Liver (tissue), 8 donors: ENCODE measurements at regions not wholly inside any gene's neighbourhood (a gene's known extent, or its start where the extent isn't known, plus 50 kb on each side); places are given as distances from the start of the nearest gene placed in this dataset.

Source experiments
- DNase-seq: peaks from one replicate; pipeline ENCODE4 v3.0.0-alpha.2; 2017; ENCODE audit warnings: low spot score
- H3K27ac ChIP-seq, 2 donors: one replicate each; pipeline ENCODE4 v1.7.0; 2013; ENCODE audit warnings: inconsistent platforms in 2 of 2, low read length in 2 of 2, control low read depth in 1 of 2, low read depth in 1 of 2, mild to moderate bottlenecking in 1 of 2
- H3K27me3 ChIP-seq, 4 donors: one replicate each; pipeline versions ENCODE4 v1.6.1 to v1.7.0; 2013; ENCODE audit warnings: low read length in 3 of 4, inconsistent platforms in 1 of 4, mild to moderate bottlenecking in 1 of 4, moderate library complexity in 1 of 4; ENCODE audit not compliant: control insufficient read depth in 4 of 4, insufficient read depth in 4 of 4
- H3K36me3 ChIP-seq, 4 donors: one replicate each; pipeline versions ENCODE4 v1.6.1 to v1.7.0; 2013; ENCODE audit warnings: low read length in 3 of 4, mild to moderate bottlenecking in 3 of 4, low read depth in 1 of 4, moderate library complexity in 1 of 4; ENCODE audit not compliant: control insufficient read depth in 4 of 4, insufficient read depth in 3 of 4
- H3K4me1 ChIP-seq, 4 donors: one replicate each; pipeline versions ENCODE4 v1.6.1 to v1.7.0; 2013; ENCODE audit warnings: low read length in 3 of 4, mild to moderate bottlenecking in 3 of 4, moderate library complexity in 1 of 4; ENCODE audit not compliant: control insufficient read depth in 4 of 4, insufficient read depth in 4 of 4
- H3K4me3 ChIP-seq, 3 donors: one replicate each; pipeline versions ENCODE4 v1.6.1 to v1.7.0; 2013; ENCODE audit warnings: low read length in 3 of 3, control low read depth in 1 of 3, low read depth in 1 of 3, mild to moderate bottlenecking in 1 of 3
- H3K9ac ChIP-seq, 2 donors: one replicate each; pipeline ENCODE4 v1.7.0; 2013; ENCODE audit warnings: low read length in 2 of 2, mild to moderate bottlenecking in 2 of 2, moderate library complexity in 2 of 2, control low read depth in 1 of 2, low read depth in 1 of 2
- H3K9me3 ChIP-seq, 4 donors: one replicate each; pipeline versions ENCODE4 v1.6.1 to v1.7.0; 2013; ENCODE audit warnings: low read length in 3 of 4; ENCODE audit not compliant: control insufficient read depth in 4 of 4
- ATF3 ChIP-seq: IDR thresholded peaks from 2 replicates; pipeline ENCODE4 v1.6.1; 2016; ENCODE audit warnings: antibody characterized with exemption
- EGR1 ChIP-seq, 2 donors: IDR thresholded peaks; 2 replicates each; pipeline ENCODE4 v1.6.1; 2016 to 2018; ENCODE audit warnings: antibody characterized with exemption in 2 of 2, low read depth in 2 of 2
- FOXA1 ChIP-seq: IDR thresholded peaks from 2 replicates; pipeline ENCODE4 v1.6.1; 2016; ENCODE audit warnings: antibody characterized with exemption
- FOXA2 ChIP-seq: IDR thresholded peaks from 2 replicates; pipeline ENCODE4 v1.6.1; 2016; ENCODE audit warnings: antibody characterized with exemption
- GABPA ChIP-seq, 2 donors: IDR thresholded peaks in 1 of 2; conservative IDR thresholded peaks in 1 of 2; 2 replicates each; pipeline ENCODE4 v1.6.1; 2016; ENCODE audit warnings: antibody characterized with exemption in 2 of 2, mild to moderate bottlenecking in 1 of 2, moderate library complexity in 1 of 2
- HNF4A ChIP-seq, 2 donors: conservative IDR thresholded peaks; 2 replicates each; pipeline ENCODE4 v1.6.1; 2016; ENCODE audit warnings: antibody characterized with exemption in 2 of 2, mild to moderate bottlenecking in 2 of 2
- HNF4G ChIP-seq: IDR thresholded peaks from 2 replicates; pipeline ENCODE4 v1.6.1; 2016; ENCODE audit warnings: antibody characterized with exemption
- JUND ChIP-seq, 2 donors: IDR thresholded peaks; 2 replicates each; pipeline ENCODE4 v1.6.1; 2016; ENCODE audit warnings: antibody characterized with exemption in 2 of 2
- NR2F2 ChIP-seq: IDR thresholded peaks from 2 replicates; pipeline ENCODE4 v1.6.1; 2016; ENCODE audit warnings: antibody characterized with exemption
- RAD21 ChIP-seq, 2 donors: IDR thresholded peaks; 2 replicates each; pipeline ENCODE4 v1.6.1; 2016; ENCODE audit warnings: antibody characterized with exemption in 2 of 2, mild to moderate bottlenecking in 2 of 2
- RXRA ChIP-seq, 2 donors: IDR thresholded peaks; 2 replicates each; pipeline ENCODE4 v1.6.1; 2017 to 2018; ENCODE audit warnings: antibody characterized with exemption in 2 of 2, mild to moderate bottlenecking in 1 of 2
- SP1 ChIP-seq: IDR thresholded peaks from 2 replicates; pipeline ENCODE4 v1.6.1; 2018; ENCODE audit warnings: antibody characterized with exemption, mild to moderate bottlenecking
- TAF1 ChIP-seq: conservative IDR thresholded peaks from 2 replicates; pipeline ENCODE4 v1.6.1; 2016; ENCODE audit warnings: antibody characterized with exemption, mild to moderate bottlenecking
- YY1 ChIP-seq: IDR thresholded peaks from 2 replicates; pipeline ENCODE4 v1.6.1; 2016; ENCODE audit warnings: antibody characterized with exemption, mild to moderate bottlenecking
- WGBS: extraction: QIAGEN DNeasy Blood & Tissue Kit; methylation state at CpG from one replicate; pipeline ENCODE4 v1.1.7; 2013; 5-methylcytosine and 5-hydroxymethylcytosine counted together
- TF ChIP-seq, protein P1 (sequence below): IDR thresholded peaks from 2 replicates; pipeline ENCODE4 v1.6.1; 2016; ENCODE audit warnings: antibody characterized with exemption, mild to moderate bottlenecking
- TF ChIP-seq, protein P2 (sequence below): fragments of 150-350 bp; IDR thresholded peaks from 2 replicates; pipeline ENCODE4 v1.5.1; 2017; ENCODE audit warnings: improper control_type of control experiment, low read depth, low read length; ENCODE audit not compliant: missing input control
- TF ChIP-seq, protein P3 (sequence below): IDR thresholded peaks from 2 replicates; pipeline ENCODE4 v1.6.1; 2016; ENCODE audit warnings: antibody characterized with exemption
- TF ChIP-seq, protein P4 (sequence below): IDR thresholded peaks from 2 replicates; pipeline ENCODE4 v1.6.1; 2016; ENCODE audit warnings: antibody characterized with exemption
- donor health status: healthy.
- donor health status: healthy.
- donor health status: healthy.
- donor health status: healthy.
- donor health status: healthy.

DNA sequence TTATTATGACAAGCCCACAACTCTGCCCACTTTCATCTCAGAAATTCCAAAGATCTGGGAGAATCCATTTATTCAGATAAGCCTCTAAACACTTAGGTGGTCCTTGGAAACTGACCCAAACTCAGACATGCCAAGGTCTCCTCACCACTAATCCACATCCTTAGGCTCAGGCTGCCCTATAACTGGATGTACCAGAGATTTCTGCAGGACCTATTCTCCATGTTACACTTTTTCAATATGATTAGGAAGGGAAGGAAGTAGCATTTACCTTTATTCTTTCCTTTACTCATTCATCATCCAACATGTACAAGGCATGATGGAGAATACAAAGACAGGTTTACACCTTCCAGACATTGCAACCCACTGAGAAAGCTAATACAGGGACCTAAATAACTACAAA, 145.9 kb upstream of the BMP4 start:
- Histone ChIP-seq H3K9me3 (no peaks in the 10 kb centered on the region), H3K36me3 (no peaks in the 10 kb centered on the region), H3K4me3 (no peak overlapping the region), H3K4me1 (no peaks in the 10 kb centered on the region), H3K9ac (no peak overlapping the region), H3K27me3 (peaks cover 0 to 2% (median 0%) of the 10 kb centered on the region in 4 donors), H3K27ac (no peak overlapping the region)
- DNase-seq: no peak
- TF ChIP-seq, protein P1, sequence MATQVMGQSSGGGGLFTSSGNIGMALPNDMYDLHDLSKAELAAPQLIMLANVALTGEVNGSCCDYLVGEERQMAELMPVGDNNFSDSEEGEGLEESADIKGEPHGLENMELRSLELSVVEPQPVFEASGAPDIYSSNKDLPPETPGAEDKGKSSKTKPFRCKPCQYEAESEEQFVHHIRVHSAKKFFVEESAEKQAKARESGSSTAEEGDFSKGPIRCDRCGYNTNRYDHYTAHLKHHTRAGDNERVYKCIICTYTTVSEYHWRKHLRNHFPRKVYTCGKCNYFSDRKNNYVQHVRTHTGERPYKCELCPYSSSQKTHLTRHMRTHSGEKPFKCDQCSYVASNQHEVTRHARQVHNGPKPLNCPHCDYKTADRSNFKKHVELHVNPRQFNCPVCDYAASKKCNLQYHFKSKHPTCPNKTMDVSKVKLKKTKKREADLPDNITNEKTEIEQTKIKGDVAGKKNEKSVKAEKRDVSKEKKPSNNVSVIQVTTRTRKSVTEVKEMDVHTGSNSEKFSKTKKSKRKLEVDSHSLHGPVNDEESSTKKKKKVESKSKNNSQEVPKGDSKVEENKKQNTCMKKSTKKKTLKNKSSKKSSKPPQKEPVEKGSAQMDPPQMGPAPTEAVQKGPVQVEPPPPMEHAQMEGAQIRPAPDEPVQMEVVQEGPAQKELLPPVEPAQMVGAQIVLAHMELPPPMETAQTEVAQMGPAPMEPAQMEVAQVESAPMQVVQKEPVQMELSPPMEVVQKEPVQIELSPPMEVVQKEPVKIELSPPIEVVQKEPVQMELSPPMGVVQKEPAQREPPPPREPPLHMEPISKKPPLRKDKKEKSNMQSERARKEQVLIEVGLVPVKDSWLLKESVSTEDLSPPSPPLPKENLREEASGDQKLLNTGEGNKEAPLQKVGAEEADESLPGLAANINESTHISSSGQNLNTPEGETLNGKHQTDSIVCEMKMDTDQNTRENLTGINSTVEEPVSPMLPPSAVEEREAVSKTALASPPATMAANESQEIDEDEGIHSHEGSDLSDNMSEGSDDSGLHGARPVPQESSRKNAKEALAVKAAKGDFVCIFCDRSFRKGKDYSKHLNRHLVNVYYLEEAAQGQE: no peak
- TF ChIP-seq EGR1 (IDR thresholded peaks at IDR 0.05; ENCODE audit: low read depth in 2 of 2): no peak
- no peak for TF ChIP-seq ATF3
- no peak for TF ChIP-seq RXRA (IDR thresholded peaks at IDR 0.05)
- TF ChIP-seq, protein P2, sequence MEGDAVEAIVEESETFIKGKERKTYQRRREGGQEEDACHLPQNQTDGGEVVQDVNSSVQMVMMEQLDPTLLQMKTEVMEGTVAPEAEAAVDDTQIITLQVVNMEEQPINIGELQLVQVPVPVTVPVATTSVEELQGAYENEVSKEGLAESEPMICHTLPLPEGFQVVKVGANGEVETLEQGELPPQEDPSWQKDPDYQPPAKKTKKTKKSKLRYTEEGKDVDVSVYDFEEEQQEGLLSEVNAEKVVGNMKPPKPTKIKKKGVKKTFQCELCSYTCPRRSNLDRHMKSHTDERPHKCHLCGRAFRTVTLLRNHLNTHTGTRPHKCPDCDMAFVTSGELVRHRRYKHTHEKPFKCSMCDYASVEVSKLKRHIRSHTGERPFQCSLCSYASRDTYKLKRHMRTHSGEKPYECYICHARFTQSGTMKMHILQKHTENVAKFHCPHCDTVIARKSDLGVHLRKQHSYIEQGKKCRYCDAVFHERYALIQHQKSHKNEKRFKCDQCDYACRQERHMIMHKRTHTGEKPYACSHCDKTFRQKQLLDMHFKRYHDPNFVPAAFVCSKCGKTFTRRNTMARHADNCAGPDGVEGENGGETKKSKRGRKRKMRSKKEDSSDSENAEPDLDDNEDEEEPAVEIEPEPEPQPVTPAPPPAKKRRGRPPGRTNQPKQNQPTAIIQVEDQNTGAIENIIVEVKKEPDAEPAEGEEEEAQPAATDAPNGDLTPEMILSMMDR: no peak
- TF ChIP-seq SP1: no peak
- TF ChIP-seq HNF4G: no peak
- no peak for TF ChIP-seq YY1
- TF ChIP-seq FOXA1: no peak
- no peak for TF ChIP-seq NR2F2
- TF ChIP-seq GABPA (IDR thresholded peaks at IDR 0.05 in 1 of 2, conservative IDR thresholded peaks at IDR 0.05 in 1 of 2): no peak
- no peak for TF ChIP-seq RAD21 (IDR thresholded peaks at IDR 0.05)
- TF ChIP-seq, protein P3, sequence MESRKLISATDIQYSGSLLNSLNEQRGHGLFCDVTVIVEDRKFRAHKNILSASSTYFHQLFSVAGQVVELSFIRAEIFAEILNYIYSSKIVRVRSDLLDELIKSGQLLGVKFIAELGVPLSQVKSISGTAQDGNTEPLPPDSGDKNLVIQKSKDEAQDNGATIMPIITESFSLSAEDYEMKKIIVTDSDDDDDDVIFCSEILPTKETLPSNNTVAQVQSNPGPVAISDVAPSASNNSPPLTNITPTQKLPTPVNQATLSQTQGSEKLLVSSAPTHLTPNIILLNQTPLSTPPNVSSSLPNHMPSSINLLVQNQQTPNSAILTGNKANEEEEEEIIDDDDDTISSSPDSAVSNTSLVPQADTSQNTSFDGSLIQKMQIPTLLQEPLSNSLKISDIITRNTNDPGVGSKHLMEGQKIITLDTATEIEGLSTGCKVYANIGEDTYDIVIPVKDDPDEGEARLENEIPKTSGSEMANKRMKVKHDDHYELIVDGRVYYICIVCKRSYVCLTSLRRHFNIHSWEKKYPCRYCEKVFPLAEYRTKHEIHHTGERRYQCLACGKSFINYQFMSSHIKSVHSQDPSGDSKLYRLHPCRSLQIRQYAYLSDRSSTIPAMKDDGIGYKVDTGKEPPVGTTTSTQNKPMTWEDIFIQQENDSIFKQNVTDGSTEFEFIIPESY: no peak
- TF ChIP-seq HNF4A (conservative IDR thresholded peaks at IDR 0.05): no peak
- TF ChIP-seq JUND (IDR thresholded peaks at IDR 0.05): no peak

DNA sequence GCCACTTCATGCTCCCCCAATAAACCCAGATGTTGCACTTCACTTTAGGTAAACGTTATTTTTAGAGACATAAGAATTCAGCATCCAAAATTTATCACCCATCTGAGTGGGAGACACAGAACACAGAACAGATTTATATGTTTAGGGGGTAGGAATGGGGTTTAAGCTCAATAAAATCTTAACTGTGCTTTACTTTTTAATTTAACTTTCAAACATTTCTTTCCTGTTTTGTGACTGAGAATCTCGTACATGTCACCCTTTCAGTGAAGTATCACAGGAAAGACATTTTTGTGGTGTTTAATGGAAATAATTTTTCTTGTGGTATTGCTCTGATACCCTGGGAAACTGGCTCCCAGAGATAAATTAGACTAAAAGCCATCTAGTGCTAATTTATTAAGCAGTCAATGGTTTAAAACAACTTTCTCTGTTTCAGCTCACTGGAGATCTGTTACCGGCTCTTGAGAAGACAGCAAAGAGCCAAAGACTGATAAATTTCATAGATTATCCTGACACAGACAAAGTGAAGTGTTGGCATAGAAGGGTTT, 148.0 kb upstream of the BMP4 start:
- Histone ChIP-seq H3K9ac (no peak overlapping the region), H3K27me3 (peaks cover 0 to 2% (median 0%) of the 10 kb centered on the region in 4 donors), H3K36me3 (no peaks in the 10 kb centered on the region), H3K27ac (no peak overlapping the region), H3K4me1 (no peaks in the 10 kb centered on the region), H3K9me3 (no peaks in the 10 kb centered on the region), H3K4me3 (no peak overlapping the region)
- WGBS: 77% methylated on average over 3 of the region's 3 CpGs
- DNase-seq: no peak
- no peak for TF ChIP-seq SP1
- no peak for TF ChIP-seq YY1
- TF ChIP-seq JUND (IDR thresholded peaks at IDR 0.05): no peak
- no peak for TF ChIP-seq FOXA2
- no peak for TF ChIP-seq ATF3
- TF ChIP-seq GABPA (IDR thresholded peaks at IDR 0.05 in 1 of 2, conservative IDR thresholded peaks at IDR 0.05 in 1 of 2): no peak
- TF ChIP-seq, protein P4, sequence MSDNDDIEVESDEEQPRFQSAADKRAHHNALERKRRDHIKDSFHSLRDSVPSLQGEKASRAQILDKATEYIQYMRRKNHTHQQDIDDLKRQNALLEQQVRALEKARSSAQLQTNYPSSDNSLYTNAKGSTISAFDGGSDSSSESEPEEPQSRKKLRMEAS: no peak
- no peak for TF ChIP-seq HNF4G
- TF ChIP-seq HNF4A (conservative IDR thresholded peaks at IDR 0.05): no peak
- TF ChIP-seq FOXA1: no peak
- TF ChIP-seq, protein P2: no peak
- TF ChIP-seq NR2F2: no peak
- TF ChIP-seq, protein P3: no peak
- no peak for TF ChIP-seq RAD21 (IDR thresholded peaks at IDR 0.05)
- TF ChIP-seq RXRA (IDR thresholded peaks at IDR 0.05): no peak
- no peak for TF ChIP-seq EGR1 (IDR thresholded peaks at IDR 0.05; ENCODE audit: low read depth in 2 of 2)
- no peak for TF ChIP-seq TAF1
